ENCODE measurements at regions not wholly inside any gene's neighbourhood (a gene's known extent, or its start where the extent isn't known, plus 50 kb on each side); places are given as distances from the start of the nearest gene placed in this dataset.

GRCh38 chr18:26705757-26706156 lies 157.4 kb upstream of the KCTD1 start:
- DNase-seq (ENCODE audit: low read depth): no peak
- no peak for TF ChIP-seq CTCF (conservative IDR thresholded peaks at IDR 0.05; ENCODE audit: low read depth, low read length)
- no peak overlapping the region for H3K4me3 ChIP-seq (ENCODE audit: low read depth, low read length)

GRCh38 chr18:26703170-26703930 lies 155.0 kb upstream of the KCTD1 start:
- no peak for TF ChIP-seq CTCF (conservative IDR thresholded peaks at IDR 0.05; ENCODE audit: low read depth, low read length)
- H3K4me3 ChIP-seq (ENCODE audit: low read depth, low read length): no peak overlapping the region
- DNase-seq (ENCODE audit: low read depth): no peak

GRCh38 chr18:26702086-26702485 lies 153.7 kb upstream of the KCTD1 start:
- no peak for DNase-seq (ENCODE audit: low read depth)
- H3K4me3 ChIP-seq (ENCODE audit: low read depth, low read length): no peak overlapping the region
- TF ChIP-seq CTCF (conservative IDR thresholded peaks at IDR 0.05; ENCODE audit: low read depth, low read length): no peak

GRCh38 chr18:26700728-26701127 lies 152.4 kb upstream of the KCTD1 start:
- TF ChIP-seq CTCF (conservative IDR thresholded peaks at IDR 0.05; ENCODE audit: low read depth, low read length): no peak
- DNase-seq (ENCODE audit: low read depth): no peak

GRCh38 chr18:26700201-26700600 lies 151.8 kb upstream of the KCTD1 start:
- H3K4me3 ChIP-seq (ENCODE audit: low read depth, low read length): no peak overlapping the region
- TF ChIP-seq CTCF (conservative IDR thresholded peaks at IDR 0.05; ENCODE audit: low read depth, low read length): no peak
- DNase-seq (ENCODE audit: low read depth): no peak

More at GRCh38 chr18:26700728-26701127, 152.4 kb upstream of the KCTD1 start:
- H3K4me3 ChIP-seq (ENCODE audit: low read depth, low read length): no peak overlapping the region

- no peak overlapping the region for H3K4me3 ChIP-seq (ENCODE audit: low read depth, low read length)
- no peak for DNase-seq (ENCODE audit: low read depth)
- no peak for TF ChIP-seq CTCF (conservative IDR thresholded peaks at IDR 0.05; ENCODE audit: low read depth, low read length)
Observed at GRCh38 chr18:26697186-26697884, 149.0 kb upstream of the KCTD1 start.

All from epithelial cell of proximal tubule (primary cell).